HG02571 (cell line): ENCODE measurements at regions not wholly inside any gene's neighbourhood (a gene's known extent, or its start where the extent isn't known, plus 50 kb on each side); places are given as distances from the start of the nearest gene placed in this dataset.

Experiments
- ATAC-seq: cut with Tn5 transposase; IDR thresholded peaks from one replicate; pipeline ENCODE4 v1.9.1; 2021; ENCODE audit warnings: mild to moderate bottlenecking, moderate library complexity; ENCODE audit not compliant: unreplicated experiment

- ATAC-seq: no peak
Measured at GRCh38 chr1:239221656-239222055, 164.7 kb upstream of the CHRM3 start.

DNA sequence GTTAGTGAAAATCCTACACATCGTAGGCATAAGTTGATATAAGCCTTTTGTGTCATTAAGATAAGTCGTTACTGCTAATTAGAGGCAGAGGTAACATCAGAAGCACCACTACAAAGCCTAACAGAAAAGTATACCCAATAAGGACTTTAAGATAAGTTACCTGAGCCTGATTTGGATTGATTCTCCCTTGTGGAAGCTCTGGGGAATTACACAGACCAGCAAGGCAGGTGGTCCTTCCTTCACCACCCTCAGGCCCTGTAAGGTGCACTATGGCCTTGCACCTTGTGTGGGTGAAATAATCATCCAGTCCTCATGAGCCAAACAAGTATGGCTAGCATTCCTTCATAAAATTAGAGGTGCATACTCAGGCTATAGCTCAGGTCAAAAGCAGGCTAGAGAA lies 166.7 kb upstream of the CHRM3 start:
- no peak for ATAC-seq

DNA sequence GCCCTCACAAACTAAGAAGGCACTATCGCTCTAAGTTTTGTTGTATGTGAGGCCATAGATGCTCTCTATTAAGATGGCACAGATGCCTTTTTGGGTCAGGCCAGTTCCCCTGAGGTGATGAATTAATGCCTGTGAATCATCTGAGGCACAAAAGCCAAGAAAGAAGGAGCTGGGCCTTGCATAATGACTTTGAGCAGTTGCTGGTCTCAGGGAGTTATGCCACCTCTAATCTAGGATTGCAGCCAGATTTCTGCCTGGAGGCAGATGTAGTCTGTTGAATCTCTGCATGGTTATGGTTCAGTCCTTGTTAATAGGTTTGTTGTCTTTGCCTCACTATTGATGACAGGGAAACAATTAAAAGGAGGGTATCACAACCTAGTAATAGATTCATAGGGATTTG lies 168.1 kb upstream of the CHRM3 start:
- no peak for ATAC-seq

- ATAC-seq: no peak
Measured at GRCh38 chr1:239212811-239213220, 173.6 kb upstream of the CHRM3 start.

DNA sequence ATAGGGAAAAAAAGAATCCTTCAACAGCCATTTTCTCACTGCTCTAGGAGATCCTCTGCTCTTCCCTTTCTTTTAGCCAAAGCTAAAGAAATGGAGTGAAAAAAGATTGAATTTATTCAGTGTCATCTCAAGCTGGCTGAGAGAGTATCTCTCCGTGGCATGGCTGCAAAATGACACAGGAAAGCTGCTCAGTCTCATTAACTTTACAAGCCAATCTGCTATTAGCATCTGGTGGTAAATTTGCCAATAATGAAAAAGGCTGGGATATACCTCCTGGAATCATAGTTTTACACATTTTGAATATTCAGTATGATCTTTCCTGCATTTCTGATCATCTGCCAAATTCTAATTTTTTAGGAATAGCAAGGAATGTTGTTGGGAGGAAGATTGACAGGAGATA lies 176.8 kb upstream of the CHRM3 start:
- ATAC-seq: no peak

- no peak for ATAC-seq
Measured at GRCh38 chr1:239204401-239204800, 182.0 kb upstream of the CHRM3 start.

- ATAC-seq: no peak
Measured at GRCh38 chr1:239197871-239198270, 188.5 kb upstream of the CHRM3 start.

DNA sequence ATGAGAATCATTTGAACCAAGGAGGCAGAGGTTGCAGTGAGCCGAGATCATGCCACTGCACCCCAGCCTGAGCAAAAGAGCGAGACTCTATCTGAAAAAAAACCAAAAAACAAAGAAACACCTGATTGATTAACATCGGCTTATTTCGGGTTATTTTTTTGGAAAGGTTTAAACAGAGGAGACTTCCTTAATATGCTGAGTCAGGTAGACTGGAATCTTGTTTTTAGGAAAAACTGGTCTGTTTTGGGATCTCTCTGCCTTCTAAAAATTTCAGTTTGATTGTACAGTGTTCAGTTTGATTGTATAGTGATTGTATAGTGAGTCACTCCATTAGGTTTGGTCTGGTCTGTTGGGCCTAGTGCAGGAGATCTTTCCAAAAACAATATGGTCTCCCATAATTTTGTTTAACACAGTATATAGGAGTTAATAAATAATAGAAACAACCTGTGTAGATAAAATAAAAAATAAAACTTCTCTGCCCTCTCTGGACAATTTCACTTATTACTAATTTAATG lies 196.3 kb upstream of the CHRM3 start:
- no peak for ATAC-seq

GRCh38 chr1:239186487-239186886 lies 199.9 kb upstream of the CHRM3 start:
- ATAC-seq: no peak

DNA sequence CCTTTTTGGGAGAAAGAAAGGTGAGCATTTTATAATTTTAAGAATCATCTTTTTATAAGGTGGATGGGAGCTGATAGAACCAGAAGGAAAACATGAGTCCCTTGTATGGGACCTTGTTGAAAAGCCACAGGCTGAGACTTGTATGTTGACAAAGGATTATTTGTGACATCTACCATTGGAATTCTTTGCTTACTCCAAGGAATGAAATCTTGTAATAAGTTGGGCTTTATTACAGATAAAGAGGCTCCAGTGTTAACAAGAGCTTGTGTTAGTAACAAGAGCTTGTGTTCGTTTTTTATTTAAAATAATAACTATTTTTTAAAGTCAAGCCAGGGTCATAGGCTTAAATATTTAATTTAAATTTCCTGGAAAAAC lies 201.1 kb upstream of the CHRM3 start:
- no peak for ATAC-seq

GRCh38 chr1:239184561-239185244 lies 201.7 kb upstream of the CHRM3 start:
- no peak for ATAC-seq

DNA sequence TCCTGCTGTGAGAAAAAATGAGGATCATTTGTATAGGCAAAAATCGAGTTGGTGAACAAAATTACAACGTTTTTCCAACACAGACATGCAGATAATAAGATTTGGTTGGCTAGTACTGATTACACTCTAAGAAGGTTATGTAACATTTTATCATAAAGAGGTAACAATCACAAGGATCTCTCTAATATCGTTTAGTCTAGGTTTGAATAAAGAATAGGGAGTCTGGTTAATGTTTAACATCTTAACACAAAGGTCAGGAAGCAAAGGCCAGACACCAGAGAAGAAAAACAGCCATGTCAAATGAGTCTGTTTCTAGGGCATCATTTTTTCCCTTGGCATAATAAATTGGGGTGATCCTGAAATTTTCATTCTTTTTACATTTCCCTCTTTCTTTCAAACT lies 207.4 kb upstream of the CHRM3 start:
- no peak for ATAC-seq

DNA sequence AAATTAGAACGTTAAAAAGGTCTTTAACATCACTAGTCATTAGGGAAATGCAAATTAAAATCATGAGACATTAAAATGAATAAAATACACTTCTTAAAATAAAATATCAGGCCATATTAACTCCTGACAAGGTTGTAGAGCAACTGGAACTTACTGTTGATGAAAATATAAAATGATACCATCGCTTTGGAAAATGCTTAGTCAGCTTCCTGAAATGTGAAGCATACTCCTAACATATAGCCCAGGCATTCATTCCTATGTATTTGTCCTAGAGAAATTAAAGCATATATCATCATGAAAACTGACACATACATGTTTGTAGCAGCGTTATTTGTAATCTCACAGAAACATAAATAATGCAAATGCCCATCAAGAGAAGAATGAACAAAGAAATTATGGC lies 211.5 kb upstream of the CHRM3 start:
- ATAC-seq: no peak

GRCh38 chr1:239170828-239171227 lies 215.5 kb upstream of the CHRM3 start:
- ATAC-seq: no peak

- no peak for ATAC-seq
Measured at GRCh38 chr1:239169276-239169675, 217.1 kb upstream of the CHRM3 start.

- ATAC-seq: no peak
Measured at GRCh38 chr1:239164451-239165180, 221.8 kb upstream of the CHRM3 start.

GRCh38 chr1:239155466-239156091 lies 230.8 kb upstream of the CHRM3 start:
- ATAC-seq: no peak

GRCh38 chr1:239151937-239152336 lies 234.4 kb upstream of the CHRM3 start:
- no peak for ATAC-seq

DNA sequence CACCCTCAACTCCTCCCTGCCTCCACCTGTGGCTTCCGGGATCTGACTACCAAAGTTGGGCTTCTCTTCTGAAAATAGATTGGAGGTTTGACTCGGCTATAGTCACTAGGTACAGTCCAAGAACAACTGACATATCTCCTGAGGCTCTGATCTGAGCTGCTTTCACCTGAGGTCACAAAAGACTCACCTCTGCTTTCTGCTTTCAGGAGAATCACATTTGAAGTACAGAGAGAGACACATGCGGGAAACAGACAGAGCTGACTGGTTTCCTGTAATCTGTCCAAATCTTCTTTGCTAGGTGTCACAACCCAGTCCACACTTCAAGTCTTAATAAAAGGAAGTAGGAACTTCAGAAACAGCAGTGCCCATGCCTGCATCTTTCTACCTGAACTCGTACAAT lies 245.4 kb upstream of the CHRM3 start:
- ATAC-seq: no peak

- ATAC-seq: no peak
Measured at GRCh38 chr1:239139801-239140200, 246.6 kb upstream of the CHRM3 start.

DNA sequence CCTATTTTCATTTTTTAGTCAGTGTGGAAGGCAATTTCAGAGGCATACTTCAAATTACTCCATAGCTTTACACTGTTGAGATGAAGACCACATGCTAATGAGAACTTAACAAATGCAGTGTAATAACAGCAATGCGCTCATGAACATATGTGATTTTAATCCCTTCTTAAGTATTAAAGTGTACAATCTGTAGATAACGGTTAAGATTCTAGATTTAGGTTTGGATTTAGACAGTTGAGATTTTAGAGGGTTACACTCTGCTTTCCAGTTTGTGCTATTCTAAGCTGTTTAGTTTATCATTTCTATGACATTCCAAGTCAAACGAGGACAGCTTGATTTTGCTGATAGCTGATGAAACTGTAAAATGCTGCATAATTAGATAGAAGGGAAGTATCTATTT lies 257.8 kb upstream of the CHRM3 start:
- no peak for ATAC-seq

GRCh38 chr1:239126884-239127283 lies 259.5 kb upstream of the CHRM3 start:
- ATAC-seq: no peak
